HepG2 (cell line): ENCODE measurements at regions not wholly inside any gene's neighbourhood (a gene's known extent, or its start where the extent isn't known, plus 50 kb on each side); places are given as distances from the start of the nearest gene placed in this dataset.

Source experiments
- ATAC-seq: fragments of 200-7000 bp; cut with Tn5 transposase; 3 replicates; pipeline ENCODE4 v1.9.1; 2020; ENCODE audit warnings: mild to moderate bottlenecking, moderate library complexity
- BruUV-seq: library from RNA; stranded (reverse); fragments of 400-500 nt; replicated peaks from 2 replicates; lab custom pipeline; 2021; lab: Mats Ljungman, UMichigan
- CTCF ChIA-PET: fragments of 300-600 bp; formaldehyde crosslinking; extraction: SDS; loops from one replicate; lab custom pipeline; 2021; ENCODE audit warnings: low total read pairs, inconsistent platforms, low intra/inter-chr PET ratio; lab: Yijun Ruan, JAX
- POLR2A ChIA-PET: fragments of 350-600 bp; sonication (Branson Sonifier 250); formaldehyde crosslinking; loops from one replicate; lab custom pipeline; 2020; ENCODE audit warnings: antibody characterized with exemption, inconsistent platforms; lab: Yijun Ruan, JAX
- DNase-seq: peaks from one replicate; pipeline ENCODE4 v3.0.0-alpha.2; 2015; ENCODE audit warnings: low spot score
- FAIRE-seq: peaks from 3 replicates; lab custom pipeline; 2011; peaks lifted over from hg19 to GRCh38; lab: Jason Lieb, UNC
- H2AFZ ChIP-seq: one replicate; pipeline ENCODE4 v1.6.1; 2011; ENCODE audit warnings: low read length, inconsistent platforms
- H3K27ac ChIP-seq: fragments of 300-600 bp; 3 replicates; pipeline ENCODE4 v1.8.0; 2011; ENCODE audit warnings: mixed run types, mild to moderate bottlenecking, mixed read lengths, low read length, inconsistent platforms; ENCODE audit not compliant: insufficient read depth; ENCODE audit errors: extremely low read length
- H3K27me3 ChIP-seq, 2 experiments: fragments of 200-600 bp in 1 of 2; 2 replicates in 1 of 2; 3 replicates in 1 of 2; pipeline versions ENCODE4 v1.6.0 to v1.8.0; 2011; ENCODE audit warnings: low read length in 2 of 2, mild to moderate bottlenecking in 2 of 2, moderate library complexity in 2 of 2, inconsistent platforms in 1 of 2; ENCODE audit not compliant: insufficient read depth in 2 of 2, control insufficient read depth in 1 of 2
- H3K36me3 ChIP-seq, 2 experiments: fragments of 200-600 bp in 1 of 2; replicated peaks in 1 of 2; 2 replicates in 1 of 2; 3 replicates in 1 of 2; pipeline versions ENCODE4 v1.5.1 to v1.8.0; 2011; ENCODE audit warnings: low read length in 2 of 2, inconsistent platforms in 1 of 2; ENCODE audit not compliant: insufficient read depth in 2 of 2, control insufficient read depth in 1 of 2
- H3K4me1 ChIP-seq: 2 replicates; pipeline ENCODE4 v1.5.1; 2012; ENCODE audit warnings: low read length, inconsistent platforms; ENCODE audit not compliant: insufficient read depth
- H3K4me2 ChIP-seq: 2 replicates; pipeline ENCODE4 v1.6.0; 2011; ENCODE audit warnings: low read depth, low read length, inconsistent platforms
- H3K4me3 ChIP-seq, 3 experiments: fragments of 200-600 bp in 1 of 3; sonication (generic), shearing (Covaris generic) in 1 of 3; replicated peaks in 1 of 3; 2 replicates each; pipeline ENCODE4 v1.5.1; 2011 to 2016; ENCODE audit warnings: low read length in 3 of 3, inconsistent platforms in 2 of 3, low read depth in 2 of 3, mild to moderate bottlenecking in 2 of 3, control low read depth in 1 of 3, mixed read lengths in 1 of 3; ENCODE audit not compliant: insufficient read depth in 1 of 3
- H3K79me2 ChIP-seq: one replicate; pipeline ENCODE4 v1.6.1; 2011; ENCODE audit warnings: low read length, inconsistent platforms; ENCODE audit not compliant: insufficient read depth
- H3K9ac ChIP-seq: 2 replicates; pipeline ENCODE4 v1.6.0; 2011; ENCODE audit warnings: mild to moderate bottlenecking, low read depth, low read length, inconsistent platforms; ENCODE audit not compliant: insufficient read depth
- H3K9me3 ChIP-seq: 2 replicates; pipeline ENCODE4 v1.5.1; 2012; ENCODE audit warnings: mild to moderate bottlenecking, low read length
- H4K20me1 ChIP-seq: 2 replicates; pipeline ENCODE4 v1.6.0; 2011; ENCODE audit warnings: inconsistent platforms, mild to moderate bottlenecking, low read length, moderate library complexity; ENCODE audit not compliant: insufficient read depth
- CAMTA2 ChIP-seq: sonication (generic); formaldehyde crosslinking; IDR thresholded peaks from 2 replicates; pipeline ENCODE4 v1.4.0; 2020; ENCODE audit warnings: mild to moderate bottlenecking, missing genetic modification reagents, borderline replicate concordance
- ELF3 ChIP-seq: IDR thresholded peaks from 2 replicates; pipeline ENCODE4 v1.6.1; 2016; ENCODE audit warnings: missing genetic modification reagents, missing compliant biosample characterization
- GTF3A ChIP-seq: sonication (generic); formaldehyde crosslinking; conservative IDR thresholded peaks from 2 replicates; pipeline ENCODE4 v1.4.0; 2020; ENCODE audit warnings: mild to moderate bottlenecking, missing genetic modification reagents
- NCOA5 ChIP-seq: sonication (generic); formaldehyde crosslinking; IDR thresholded peaks from 2 replicates; pipeline ENCODE4 v1.4.0; 2020; ENCODE audit warnings: missing genetic modification reagents
- NR2C2 ChIP-seq: sonication (generic); formaldehyde crosslinking; IDR thresholded peaks from 2 replicates; pipeline ENCODE4 v1.4.0; 2020; ENCODE audit warnings: missing genetic modification reagents, mild to moderate bottlenecking, moderate library complexity, borderline replicate concordance
- POGZ ChIP-seq: sonication (generic); formaldehyde crosslinking; IDR thresholded peaks from 2 replicates; pipeline ENCODE4 v1.4.0; 2020; ENCODE audit warnings: mild to moderate bottlenecking, missing genetic modification reagents
- RAD21 ChIP-seq: fragments of 450-650 bp; formaldehyde crosslinking; IDR thresholded peaks from 2 replicates; pipeline ENCODE4 v1.5.0; 2020; ENCODE audit warnings: mild to moderate bottlenecking
- RBFOX2 ChIP-seq: fragments of 200-400 bp; formaldehyde crosslinking; IDR thresholded peaks from 2 replicates; pipeline ENCODE4 v1.6.1; 2017; ENCODE audit warnings: low read depth, mild to moderate bottlenecking, low read length
- ZIK1 ChIP-seq: sonication (generic); formaldehyde crosslinking; IDR thresholded peaks from 2 replicates; pipeline ENCODE4 v1.5.0; 2020; ENCODE audit warnings: mild to moderate bottlenecking, low read depth, missing genetic modification reagents, borderline replicate concordance
- ZKSCAN1 ChIP-seq: fragments of 150-350 bp; IDR thresholded peaks from 2 replicates; pipeline ENCODE4 v1.6.1; 2014; ENCODE audit warnings: low read length
- ZNF224 ChIP-seq: sonication (generic); formaldehyde crosslinking; IDR thresholded peaks from 2 replicates; pipeline ENCODE4 v1.5.0; 2020; ENCODE audit warnings: mild to moderate bottlenecking, missing genetic modification reagents
- ZNF337 ChIP-seq: sonication (generic); formaldehyde crosslinking; IDR thresholded peaks from 2 replicates; pipeline ENCODE4 v1.5.1; 2020; ENCODE audit warnings: missing genetic modification reagents, low read depth, mild to moderate bottlenecking, borderline replicate concordance
- ZNF569 ChIP-seq: sonication (generic); formaldehyde crosslinking; IDR thresholded peaks from 2 replicates; pipeline ENCODE4 v1.5.0; 2020; ENCODE audit warnings: mild to moderate bottlenecking, missing genetic modification reagents, moderate library complexity, borderline replicate concordance
- ZNF644 ChIP-seq: IDR thresholded peaks from 2 replicates; pipeline ENCODE4 v1.6.1; 2016; ENCODE audit warnings: low read depth
- ZNF724P ChIP-seq: sonication (generic); formaldehyde crosslinking; IDR thresholded peaks from 2 replicates; pipeline ENCODE4 v1.8.0; 2022; ENCODE audit warnings: missing genetic modification reagents, borderline replicate concordance
- ZNF777 ChIP-seq: sonication (generic); formaldehyde crosslinking; IDR thresholded peaks from 2 replicates; pipeline ENCODE4 v1.4.0; 2020; ENCODE audit warnings: missing genetic modification reagents
- ZNF83 ChIP-seq: sonication (generic); formaldehyde crosslinking; IDR thresholded peaks from 2 replicates; pipeline ENCODE4 v1.4.0; 2020; ENCODE audit warnings: missing genetic modification reagents, mild to moderate bottlenecking, borderline replicate concordance
- WGBS: methylation state at CpG from one replicate; pipeline ENCODE4 v1.1.6; 2017; ENCODE audit warnings: low lambda C conversion rate; 5-methylcytosine and 5-hydroxymethylcytosine counted together
- in situ Hi-C: cut with HindIII; loops from 2 replicates; pipeline ENCODE4 v1.10.0; 2017; ENCODE audit warnings: low pct_unique_long_range_greater_than_20kb; ENCODE audit not compliant: extremely low pct_ligation_motif_present
- intact Hi-C: fragments of 100-400 bp; cut with micrococcal nuclease; formaldehyde crosslinking; loops from one replicate; pipeline ENCODE4 v1.10.0; 2022; ENCODE audit not compliant: unreplicated experiment
- TF ChIP-seq, protein P1 (sequence below): sonication (generic); formaldehyde crosslinking; IDR thresholded peaks from 2 replicates; pipeline ENCODE4 v1.8.1; 2023; ENCODE audit warnings: missing genetic modification reagents, inconsistent platforms, borderline replicate concordance
- TF ChIP-seq, protein P2 (sequence below): sonication (generic); formaldehyde crosslinking; IDR thresholded peaks from 2 replicates; pipeline ENCODE4 v1.4.0; 2020; ENCODE audit warnings: missing genetic modification reagents, low read depth, mild to moderate bottlenecking, borderline replicate concordance

DNA sequence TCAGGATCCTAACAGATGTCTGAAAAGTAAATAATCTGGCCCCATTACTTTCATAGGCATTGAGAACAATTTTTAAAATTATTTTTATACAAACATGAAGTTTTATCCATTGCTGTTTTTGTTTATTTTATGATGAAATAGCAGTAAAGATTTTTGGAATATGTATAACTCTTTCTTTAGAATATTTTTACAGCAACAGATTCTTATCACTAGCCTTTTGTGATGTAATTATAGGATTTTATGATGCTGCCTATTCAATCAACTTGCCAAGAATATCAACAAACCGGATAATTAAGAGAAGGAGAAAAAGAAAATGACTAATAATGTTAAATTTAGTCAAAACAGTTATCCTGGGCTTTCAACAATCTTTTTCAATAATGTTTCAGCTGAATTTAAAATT is 386.3 kb downstream of the ZIC1 start:
- Histone ChIP-seq H3K4me2 (no peak overlapping the region), H4K20me1 (no peaks in the 10 kb centered on the region), H3K9ac (no peak overlapping the region), H3K27me3 (no peaks in the 10 kb centered on the region), H3K79me2 (no peaks in the 10 kb centered on the region), H3K4me3 (no peak overlapping the region), H3K36me3 (no peaks in the 10 kb centered on the region), H2AFZ (no peak overlapping the region), H3K27ac (no peak overlapping the region), H3K4me1 (no peaks in the 10 kb centered on the region), H3K9me3 (no peaks in the 10 kb centered on the region)
- ATAC-seq (no peak), FAIRE-seq (no peak), DNase-seq (no peak)
- TF ChIP-seq ZNF777 (CRISPR knock-in tag) (no peak), ELF3 (no peak), POGZ (CRISPR knock-in tag) (no peak), GTF3A (CRISPR knock-in tag) (no peak), ZNF724P (no peak), ZNF337 (CRISPR knock-in tag) (no peak), ZNF224 (no peak), ZNF644 (CRISPR knock-in tag) (no peak), NCOA5 (CRISPR knock-in tag) (no peak), ZNF83 (CRISPR knock-in tag) (no peak), RBFOX2 (no peak), ZIK1 (CRISPR knock-in tag) (no peak), RAD21 (CRISPR knock-in tag) (no peak), ZNF569 (CRISPR knock-in tag) (no peak), ZKSCAN1 (no peak), NR2C2 (no peak), CAMTA2 (CRISPR knock-in tag) (no peak)
- TF ChIP-seq, protein P1, sequence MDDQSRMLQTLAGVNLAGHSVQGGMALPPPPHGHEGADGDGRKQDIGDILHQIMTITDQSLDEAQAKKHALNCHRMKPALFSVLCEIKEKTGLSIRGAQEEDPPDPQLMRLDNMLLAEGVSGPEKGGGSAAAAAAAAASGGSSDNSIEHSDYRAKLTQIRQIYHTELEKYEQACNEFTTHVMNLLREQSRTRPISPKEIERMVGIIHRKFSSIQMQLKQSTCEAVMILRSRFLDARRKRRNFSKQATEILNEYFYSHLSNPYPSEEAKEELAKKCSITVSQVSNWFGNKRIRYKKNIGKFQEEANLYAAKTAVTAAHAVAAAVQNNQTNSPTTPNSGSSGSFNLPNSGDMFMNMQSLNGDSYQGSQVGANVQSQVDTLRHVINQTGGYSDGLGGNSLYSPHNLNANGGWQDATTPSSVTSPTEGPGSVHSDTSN (CRISPR knock-in tag), result no peak
- TF ChIP-seq, protein P2, sequence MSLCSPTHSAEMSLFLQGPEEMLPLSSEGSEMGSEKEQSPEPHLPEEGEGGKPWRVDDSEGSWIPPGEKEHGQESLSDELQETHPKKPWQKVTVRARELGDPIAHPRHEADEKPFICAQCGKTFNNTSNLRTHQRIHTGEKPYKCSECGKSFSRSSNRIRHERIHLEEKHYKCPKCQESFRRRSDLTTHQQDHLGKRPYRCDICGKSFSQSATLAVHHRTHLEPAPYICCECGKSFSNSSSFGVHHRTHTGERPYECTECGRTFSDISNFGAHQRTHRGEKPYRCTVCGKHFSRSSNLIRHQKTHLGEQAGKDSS (CRISPR knock-in tag), result no peak
- intact Hi-C loops (no loop called here), in situ Hi-C loops (no loop called here)
- CTCF ChIA-PET, result no interaction called here
- WGBS, result 2% methylated on average over 1 of the region's 1 CpG
- POLR2A ChIA-PET, result no interaction called here
- BruUV-seq, result no TSS peak
